Astrocyte (in vitro differentiated cells and primary cell): ENCODE measurements at regions not wholly inside any gene's neighbourhood (a gene's known extent, or its start where the extent isn't known, plus 50 kb on each side); places are given as distances from the start of the nearest gene placed in this dataset.

Experiments
- DNase-seq: peaks from one replicate; pipeline ENCODE4 v3.0.0-alpha.2; 2010; ENCODE audit warnings: low read depth
- FAIRE-seq: peaks from 2 replicates; lab custom pipeline; 2011; peaks lifted over from hg19 to GRCh38; lab: Jason Lieb, UNC
- H2AFZ ChIP-seq: 2 replicates; pipeline ENCODE4 v1.6.0; 2012; ENCODE audit warnings: low read depth, low read length, inconsistent platforms
- H3K27ac ChIP-seq: 2 replicates; pipeline ENCODE4 v1.5.1; 2011; ENCODE audit warnings: low read depth, low read length, inconsistent platforms
- H3K27me3 ChIP-seq: 2 replicates; pipeline ENCODE4 v1.6.0; 2011; ENCODE audit warnings: low read length, inconsistent platforms; ENCODE audit not compliant: insufficient read depth
- H3K36me3 ChIP-seq: 2 replicates; pipeline ENCODE4 v1.5.1; 2011; ENCODE audit warnings: low read length, inconsistent platforms; ENCODE audit not compliant: insufficient read depth
- H3K4me1 ChIP-seq: 2 replicates; pipeline ENCODE4 v1.5.1; 2011; ENCODE audit warnings: low read length, inconsistent platforms; ENCODE audit not compliant: insufficient read depth
- H3K4me2 ChIP-seq: 2 replicates; pipeline ENCODE4 v1.6.0; 2012; ENCODE audit warnings: low read length, inconsistent platforms
- H3K4me3 ChIP-seq: 2 replicates; pipeline ENCODE4 v1.5.1; 2011; ENCODE audit warnings: low read depth, mild to moderate bottlenecking, low read length, inconsistent platforms; ENCODE audit not compliant: insufficient read depth
- H3K79me2 ChIP-seq: 2 replicates; pipeline ENCODE4 v1.6.0; 2012; ENCODE audit warnings: mild to moderate bottlenecking, low read length, inconsistent platforms; ENCODE audit not compliant: insufficient read depth
- H3K9ac ChIP-seq: 2 replicates; pipeline ENCODE4 v1.6.0; 2012; ENCODE audit warnings: mild to moderate bottlenecking, low read length, inconsistent platforms
- H3K9me3 ChIP-seq: 2 replicates; pipeline ENCODE4 v1.5.1; 2012; ENCODE audit warnings: low read depth, mild to moderate bottlenecking, low read length, inconsistent platforms; ENCODE audit not compliant: insufficient read depth
- H4K20me1 ChIP-seq: 2 replicates; pipeline ENCODE4 v1.6.0; 2012; ENCODE audit warnings: low read length, inconsistent platforms; ENCODE audit not compliant: insufficient read depth
- H3K27ac Mint-ChIP-seq: one replicate; pipeline ENCODE4 v1.8.0; 2021; ENCODE audit warnings: mild to moderate bottlenecking, mixed read lengths; ENCODE audit not compliant: unreplicated experiment
- H3K27me3 Mint-ChIP-seq: one replicate; pipeline ENCODE4 v1.8.0; 2021; ENCODE audit warnings: low read depth, mixed read lengths; ENCODE audit not compliant: unreplicated experiment
- H3K36me3 Mint-ChIP-seq: one replicate; pipeline ENCODE4 v1.8.0; 2021; ENCODE audit warnings: low read depth, mixed read lengths; ENCODE audit not compliant: unreplicated experiment
- H3K4me1 Mint-ChIP-seq: one replicate; pipeline ENCODE4 v1.8.0; 2021; ENCODE audit warnings: low read depth, mixed read lengths; ENCODE audit not compliant: unreplicated experiment
- H3K4me3 Mint-ChIP-seq: one replicate; pipeline ENCODE4 v1.8.0; 2021; ENCODE audit warnings: mild to moderate bottlenecking, moderate library complexity, mixed read lengths; ENCODE audit not compliant: unreplicated experiment
- H3K9me3 Mint-ChIP-seq: one replicate; pipeline ENCODE4 v1.8.0; 2021; ENCODE audit warnings: mild to moderate bottlenecking, mixed read lengths; ENCODE audit not compliant: unreplicated experiment
- CTCF ChIP-seq: IDR thresholded peaks from 2 replicates; pipeline ENCODE4 v1.5.1; 2011; ENCODE audit warnings: low read depth, mild to moderate bottlenecking, inconsistent platforms, low read length, moderate library complexity; ENCODE audit not compliant: insufficient read depth
- EZH2 ChIP-seq: IDR thresholded peaks from 2 replicates; pipeline ENCODE4 v1.6.1; 2012; ENCODE audit warnings: mild to moderate bottlenecking, low read length, inconsistent platforms; ENCODE audit not compliant: insufficient read depth

- TF ChIP-seq EZH2 (no peak), CTCF (no peak)
- no peaks in the 10 kb centered on the region for H3K36me3 Mint-ChIP-seq
- H3K27ac Mint-ChIP-seq, result no peak overlapping the region
- no peak overlapping the region for H3K4me3 ChIP-seq
- H3K9me3 Mint-ChIP-seq, result peaks cover 3% of the 10 kb centered on the region
- H3K79me2 ChIP-seq, result no peaks in the 10 kb centered on the region
- H3K4me1 Mint-ChIP-seq, result no peaks in the 10 kb centered on the region
- no peaks in the 10 kb centered on the region for H3K9me3 ChIP-seq
- no peak for FAIRE-seq
- H3K4me3 Mint-ChIP-seq, result no peak overlapping the region
- DNase-seq, result no peak
- H4K20me1 ChIP-seq, result no peaks in the 10 kb centered on the region
- H2AFZ ChIP-seq, result no peak overlapping the region
- no peak overlapping the region for H3K9ac ChIP-seq
- H3K36me3 ChIP-seq, result no peaks in the 10 kb centered on the region
- no peak overlapping the region for H3K4me2 ChIP-seq
- no peaks in the 10 kb centered on the region for H3K27me3 Mint-ChIP-seq
- no peaks in the 10 kb centered on the region for H3K4me1 ChIP-seq
- H3K27me3 ChIP-seq, result no peaks in the 10 kb centered on the region
- H3K27ac ChIP-seq, result no peak overlapping the region
These were observed 892.4 kb downstream of the RPS29 start for GRCh38 chr14:48693793-48694192.

- FAIRE-seq (no peak), DNase-seq (no peak)
- Histone ChIP-seq H2AFZ (no peak overlapping the region), H3K36me3 (no peaks in the 10 kb centered on the region), H3K4me3 (no peak overlapping the region), H3K27me3 (no peaks in the 10 kb centered on the region), H3K9me3 (no peaks in the 10 kb centered on the region), H4K20me1 (no peaks in the 10 kb centered on the region), H3K79me2 (no peaks in the 10 kb centered on the region), H3K9ac (no peak overlapping the region), H3K4me2 (no peak overlapping the region), H3K4me1 (no peaks in the 10 kb centered on the region), H3K27ac (no peak overlapping the region)
- Mint-ChIP-seq H3K9me3 (no peaks in the 10 kb centered on the region), H3K27me3 (no peaks in the 10 kb centered on the region), H3K36me3 (no peaks in the 10 kb centered on the region), H3K4me1 (peaks cover 6% of the 10 kb centered on the region), H3K27ac (no peak overlapping the region), H3K4me3 (no peak overlapping the region)
- TF ChIP-seq EZH2 (no peak), CTCF (no peak)
These were observed 895.8 kb downstream of the RPS29 start for GRCh38 chr14:48690349-48690748.

GRCh38 chr14:48686650-48687049, 899.5 kb downstream of the RPS29 start:
- H3K79me2 ChIP-seq, result no peaks in the 10 kb centered on the region
- no peak overlapping the region for H3K9ac ChIP-seq
- TF ChIP-seq EZH2 (no peak), CTCF (no peak)
- Mint-ChIP-seq H3K9me3 (no peaks in the 10 kb centered on the region), H3K4me1 (peaks cover 6% of the 10 kb centered on the region), H3K27me3 (no peaks in the 10 kb centered on the region), H3K36me3 (peaks cover 2% of the 10 kb centered on the region), H3K27ac (no peak overlapping the region), H3K4me3 (no peak overlapping the region)
- H3K27ac ChIP-seq, result no peak overlapping the region
- H3K4me1 ChIP-seq, result no peaks in the 10 kb centered on the region
- H2AFZ ChIP-seq, result no peak overlapping the region
- no peaks in the 10 kb centered on the region for H4K20me1 ChIP-seq
- H3K27me3 ChIP-seq, result no peaks in the 10 kb centered on the region
- no peaks in the 10 kb centered on the region for H3K36me3 ChIP-seq
- DNase-seq (no peak), FAIRE-seq (no peak)
- no peak overlapping the region for H3K4me2 ChIP-seq
- no peak overlapping the region for H3K4me3 ChIP-seq
- H3K9me3 ChIP-seq, result no peaks in the 10 kb centered on the region
